Hepatocyte (in vitro differentiated cells): ENCODE measurements at regions not wholly inside any gene's neighbourhood (a gene's known extent, or its start where the extent isn't known, plus 50 kb on each side); places are given as distances from the start of the nearest gene placed in this dataset.

Experiments used
- DNase-seq: peaks from one replicate; pipeline ENCODE4 v3.0.0-alpha.2; 2016; ENCODE audit warnings: low spot score
- H2AFZ ChIP-seq: fragments of 200-600 bp; sonication (generic); 2 replicates; pipeline ENCODE4 v1.6.0; 2016; ENCODE audit warnings: antibody characterized with exemption, mild to moderate bottlenecking
- H3K27ac ChIP-seq: fragments of 200-600 bp; sonication (generic); 2 replicates; pipeline ENCODE4 v1.5.1; 2016; ENCODE audit warnings: mild to moderate bottlenecking
- H3K27me3 ChIP-seq: fragments of 200-600 bp; sonication (generic); 2 replicates; pipeline ENCODE4 v1.6.1; 2016
- H3K36me3 ChIP-seq: fragments of 200-600 bp; sonication (generic); replicated peaks from 2 replicates; pipeline ENCODE4 v1.5.1; 2016; ENCODE audit warnings: low read depth; ENCODE audit not compliant: insufficient read depth
- H3K4me1 ChIP-seq: fragments of 200-600 bp; sonication (generic); 2 replicates; pipeline ENCODE4 v1.5.1; 2016; ENCODE audit warnings: mild to moderate bottlenecking, moderate library complexity; ENCODE audit not compliant: insufficient read depth
- H3K4me2 ChIP-seq: fragments of 200-600 bp; sonication (generic); 2 replicates; pipeline ENCODE4 v1.6.0; 2016
- H3K4me3 ChIP-seq: fragments of 200-600 bp; sonication (generic); 2 replicates; pipeline ENCODE4 v1.5.1; 2016; ENCODE audit warnings: mild to moderate bottlenecking
- H3K79me2 ChIP-seq: fragments of 200-600 bp; sonication (generic); 2 replicates; pipeline ENCODE4 v1.6.0; 2017; ENCODE audit warnings: mild to moderate bottlenecking
- H3K9me2 ChIP-seq: fragments of 200-600 bp; sonication (generic); replicated peaks from 2 replicates; pipeline ENCODE4 v1.6.0; 2017; ENCODE audit warnings: mild to moderate bottlenecking; ENCODE audit not compliant: insufficient read depth
- H3K9me3 ChIP-seq: fragments of 200-600 bp; sonication (generic); 2 replicates; pipeline ENCODE4 v1.5.1; 2016; ENCODE audit warnings: low read depth, mild to moderate bottlenecking
- H4K20me1 ChIP-seq: fragments of 200-600 bp; sonication (generic); 2 replicates; pipeline ENCODE4 v1.6.0; 2016; ENCODE audit warnings: mild to moderate bottlenecking; ENCODE audit not compliant: insufficient read depth, poor library complexity, severe bottlenecking
- EZH2 ChIP-seq: fragments of 200-600 bp; sonication (generic); IDR thresholded peaks from 2 replicates; pipeline ENCODE4 v1.6.1; 2016; ENCODE audit warnings: antibody characterized with exemption, mild to moderate bottlenecking, borderline replicate concordance
- EZH2phosphoT487 ChIP-seq: fragments of 200-600 bp; sonication (generic); IDR thresholded peaks from one replicate; pipeline ENCODE4 v1.6.1; 2018; ENCODE audit warnings: antibody characterized with exemption, mild to moderate bottlenecking, low read depth, moderate library complexity; ENCODE audit not compliant: unreplicated experiment, severe bottlenecking
- WGBS: methylation state at CpG from one replicate; pipeline ENCODE4 v1.1.6; 2016; ENCODE audit warnings: low lambda C conversion rate; ENCODE audit errors: missing lambda C conversion rate; 5-methylcytosine and 5-hydroxymethylcytosine counted together
- TF ChIP-seq, protein P1 (sequence below): fragments of 200-600 bp; sonication (generic); IDR thresholded peaks from 2 replicates; pipeline ENCODE4 v1.5.1; 2016; ENCODE audit warnings: antibody characterized with exemption, mild to moderate bottlenecking; ENCODE audit not compliant: poor library complexity

DNA sequence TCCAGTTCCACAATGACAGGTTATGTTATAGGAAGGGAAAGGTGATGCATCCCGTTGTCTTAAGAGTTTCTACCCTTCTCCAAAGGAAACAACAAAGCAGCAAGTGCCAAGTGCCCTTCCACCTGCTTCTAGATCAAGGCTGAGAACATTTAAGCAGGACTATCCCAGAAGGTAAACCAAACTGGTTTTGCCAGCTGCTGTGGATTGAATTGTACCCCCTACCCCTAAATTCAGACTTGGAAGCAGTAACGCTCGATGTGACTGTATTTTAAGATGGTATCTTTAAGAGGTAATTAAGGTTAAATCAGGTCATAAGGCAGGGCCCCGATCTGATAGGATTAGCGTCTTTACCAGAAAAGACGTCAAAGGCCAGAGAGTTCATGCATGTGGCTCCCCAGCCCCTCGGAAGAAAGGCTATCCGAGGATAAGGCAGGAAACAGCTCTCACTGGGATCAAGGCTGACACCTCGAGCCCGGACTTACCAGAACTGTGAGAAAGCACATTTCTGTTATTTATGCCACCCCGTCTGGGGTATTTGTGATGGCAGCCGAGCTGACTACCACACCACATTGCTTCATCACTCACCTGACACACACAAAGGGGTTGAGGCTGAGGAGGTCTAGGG lies 179.1 kb upstream of the RAI14 start:
- no peaks in the 10 kb centered on the region for H3K79me2 ChIP-seq
- no peaks in the 10 kb centered on the region for H3K9me2 ChIP-seq
- H3K27me3 ChIP-seq, result no peaks in the 10 kb centered on the region
- H3K4me2 ChIP-seq, result no peak overlapping the region
- WGBS, result 87% methylated on average over 12 of the region's 12 CpGs
- no peaks in the 10 kb centered on the region for H3K4me1 ChIP-seq
- no peak for DNase-seq
- no peak for TF ChIP-seq EZH2
- TF ChIP-seq, protein P1, sequence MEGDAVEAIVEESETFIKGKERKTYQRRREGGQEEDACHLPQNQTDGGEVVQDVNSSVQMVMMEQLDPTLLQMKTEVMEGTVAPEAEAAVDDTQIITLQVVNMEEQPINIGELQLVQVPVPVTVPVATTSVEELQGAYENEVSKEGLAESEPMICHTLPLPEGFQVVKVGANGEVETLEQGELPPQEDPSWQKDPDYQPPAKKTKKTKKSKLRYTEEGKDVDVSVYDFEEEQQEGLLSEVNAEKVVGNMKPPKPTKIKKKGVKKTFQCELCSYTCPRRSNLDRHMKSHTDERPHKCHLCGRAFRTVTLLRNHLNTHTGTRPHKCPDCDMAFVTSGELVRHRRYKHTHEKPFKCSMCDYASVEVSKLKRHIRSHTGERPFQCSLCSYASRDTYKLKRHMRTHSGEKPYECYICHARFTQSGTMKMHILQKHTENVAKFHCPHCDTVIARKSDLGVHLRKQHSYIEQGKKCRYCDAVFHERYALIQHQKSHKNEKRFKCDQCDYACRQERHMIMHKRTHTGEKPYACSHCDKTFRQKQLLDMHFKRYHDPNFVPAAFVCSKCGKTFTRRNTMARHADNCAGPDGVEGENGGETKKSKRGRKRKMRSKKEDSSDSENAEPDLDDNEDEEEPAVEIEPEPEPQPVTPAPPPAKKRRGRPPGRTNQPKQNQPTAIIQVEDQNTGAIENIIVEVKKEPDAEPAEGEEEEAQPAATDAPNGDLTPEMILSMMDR, result no peak
- TF ChIP-seq EZH2phosphoT487, result no peak
- H3K9me3 ChIP-seq, result no peaks in the 10 kb centered on the region
- no peaks in the 10 kb centered on the region for H4K20me1 ChIP-seq
- H3K27ac ChIP-seq, result no peak overlapping the region
- H3K4me3 ChIP-seq, result no peak overlapping the region
- no peak overlapping the region for H2AFZ ChIP-seq
- H3K36me3 ChIP-seq, result no peaks in the 10 kb centered on the region

DNA sequence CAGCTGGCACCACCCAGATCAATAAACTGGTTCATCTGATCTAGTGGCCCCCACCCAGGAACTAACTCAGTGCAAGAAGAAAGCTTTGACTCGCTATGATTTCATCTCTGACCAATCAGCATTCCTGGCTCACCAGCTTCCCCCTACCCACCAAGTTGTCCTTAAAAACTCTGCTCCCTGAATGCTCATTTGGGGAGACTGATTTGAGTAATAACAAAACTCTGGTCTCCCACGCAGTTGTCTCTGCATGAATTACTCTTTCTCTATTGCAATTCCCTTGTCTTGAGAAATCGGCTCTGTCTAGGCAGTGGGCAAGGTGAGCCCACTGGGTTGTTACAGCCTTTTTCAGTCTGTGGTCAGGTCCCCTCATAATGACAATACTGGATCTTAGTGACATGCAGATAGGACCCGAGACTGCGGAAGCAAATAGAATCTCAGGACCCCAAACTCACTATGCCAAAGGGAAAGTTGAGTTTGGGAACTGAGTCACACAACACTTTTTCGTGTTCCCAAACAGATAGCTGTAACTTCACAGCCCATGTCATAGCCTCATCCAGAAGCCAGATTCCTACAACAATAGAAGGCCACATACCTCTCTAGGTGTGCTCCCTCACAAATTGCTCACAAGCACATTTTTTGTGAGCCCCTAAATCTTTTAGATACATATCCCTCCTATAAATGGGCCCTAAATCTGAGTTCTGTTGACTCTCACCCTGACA lies 175.2 kb upstream of the RAI14 start:
- Histone ChIP-seq H3K36me3 (no peaks in the 10 kb centered on the region), H4K20me1 (no peaks in the 10 kb centered on the region), H3K27ac (no peak overlapping the region), H3K9me2 (no peaks in the 10 kb centered on the region), H3K4me3 (no peak overlapping the region), H3K79me2 (no peaks in the 10 kb centered on the region), H3K4me1 (no peaks in the 10 kb centered on the region), H3K9me3 (no peaks in the 10 kb centered on the region), H3K4me2 (no peak overlapping the region), H2AFZ (no peak overlapping the region), H3K27me3 (no peaks in the 10 kb centered on the region)
- no peak for TF ChIP-seq EZH2phosphoT487
- no peak for TF ChIP-seq EZH2
- TF ChIP-seq, protein P1, result no peak
- WGBS, result 77% methylated on average over 6 of the region's 6 CpGs
- DNase-seq, result no peak

DNA sequence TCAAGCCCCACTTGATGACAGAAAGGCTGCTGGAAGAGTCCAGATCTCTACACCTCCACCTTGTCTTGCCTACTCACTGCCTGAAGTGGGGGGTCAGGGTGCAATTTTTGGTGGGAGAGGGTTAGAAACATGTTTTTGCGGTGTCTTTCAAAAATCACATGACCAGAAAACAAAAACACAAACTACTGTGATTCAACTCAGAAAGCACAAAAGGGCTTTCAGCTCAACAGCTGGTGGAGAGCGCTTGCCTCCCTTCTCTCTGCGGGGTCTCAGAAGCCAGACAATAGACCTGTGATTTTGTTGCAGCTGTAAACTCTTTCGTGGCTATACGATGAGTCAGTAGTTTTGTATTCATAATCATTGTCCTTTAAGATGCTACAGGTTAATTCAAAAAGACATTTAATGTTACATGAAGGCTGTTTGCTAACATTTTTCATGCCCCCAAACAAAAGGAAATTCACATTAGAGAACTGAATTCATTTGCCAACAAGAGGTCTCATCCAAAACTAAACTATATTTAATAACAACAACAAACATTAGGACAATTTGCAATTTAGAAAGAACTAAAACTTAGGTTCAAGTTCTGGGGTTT lies 172.6 kb upstream of the RAI14 start:
- H2AFZ ChIP-seq, result no peak overlapping the region
- H3K4me1 ChIP-seq, result peaks cover 15% of the 10 kb centered on the region
- WGBS, result 47% methylated on average over 5 of the region's 5 CpGs
- no peaks in the 10 kb centered on the region for H3K27me3 ChIP-seq
- no peak for TF ChIP-seq EZH2phosphoT487
- TF ChIP-seq EZH2, result no peak
- TF ChIP-seq, protein P1, result no peak
- no peak overlapping the region for H3K4me2 ChIP-seq
- H3K9me2 ChIP-seq, result no peaks in the 10 kb centered on the region
- H3K79me2 ChIP-seq, result no peaks in the 10 kb centered on the region
- H4K20me1 ChIP-seq, result no peaks in the 10 kb centered on the region
- H3K9me3 ChIP-seq, result no peaks in the 10 kb centered on the region
- no peaks in the 10 kb centered on the region for H3K36me3 ChIP-seq
- no peak for DNase-seq
- no peak overlapping the region for H3K4me3 ChIP-seq
- H3K27ac ChIP-seq, result no peak overlapping the region
